ENCODE measurements at regions not wholly inside any gene's neighbourhood (a gene's known extent, or its start where the extent isn't known, plus 50 kb on each side); places are given as distances from the start of the nearest gene placed in this dataset.

GRCh38 chr5:2134543-2135292 lies 252.0 kb upstream of the IRX4 start:
- Histone ChIP-seq H3K36me3 (no peaks in the 10 kb centered on the region), H3K4me1 (ENCODE audit: control insufficient read depth in 1 of 2, low read depth in 2 of 2) (no peaks in the 10 kb centered on the region), H3K27ac (no peak overlapping the region), H3K27me3 (replicated peaks; ENCODE audit: insufficient read depth) (no peaks in the 10 kb centered on the region), H3K4me3 (no peak overlapping the region), H3K9me3 (no peaks in the 10 kb centered on the region)
- ATAC-seq (ENCODE audit: insufficient number of reproducible peaks, low FRiP score, low read depth), result no peak
- TF ChIP-seq CTCF (IDR thresholded peaks at IDR 0.05), result no peak
- DNase-seq (ENCODE audit: low spot score), result no peak

- Histone ChIP-seq H3K27me3 (replicated peaks; ENCODE audit: insufficient read depth) (no peaks in the 10 kb centered on the region), H3K4me1 (ENCODE audit: control insufficient read depth in 1 of 2, low read depth in 2 of 2) (no peaks in the 10 kb centered on the region), H3K9me3 (no peaks in the 10 kb centered on the region), H3K4me3 (no peak overlapping the region), H3K36me3 (no peaks in the 10 kb centered on the region), H3K27ac (no peak overlapping the region)
- ATAC-seq (ENCODE audit: insufficient number of reproducible peaks, low FRiP score, low read depth) (no peak), DNase-seq (ENCODE audit: low spot score) (no peak)
- TF ChIP-seq CTCF (IDR thresholded peaks at IDR 0.05), result no peak
Measured at GRCh38 chr5:2133936-2134335, 251.2 kb upstream of the IRX4 start.

GRCh38 chr5:2133080-2133479 lies 250.4 kb upstream of the IRX4 start:
- Histone ChIP-seq H3K27me3 (replicated peaks; ENCODE audit: insufficient read depth) (no peaks in the 10 kb centered on the region), H3K4me1 (ENCODE audit: control insufficient read depth in 1 of 2, low read depth in 2 of 2) (no peaks in the 10 kb centered on the region), H3K36me3 (no peaks in the 10 kb centered on the region), H3K9me3 (no peaks in the 10 kb centered on the region), H3K27ac (no peak overlapping the region), H3K4me3 (no peak overlapping the region)
- no peak for ATAC-seq (ENCODE audit: insufficient number of reproducible peaks, low FRiP score, low read depth)
- no peak for TF ChIP-seq CTCF (IDR thresholded peaks at IDR 0.05)
- no peak for DNase-seq (ENCODE audit: low spot score)

GRCh38 chr5:2132497-2132847 lies 249.7 kb upstream of the IRX4 start:
- DNase-seq (ENCODE audit: low spot score), result no peak
- TF ChIP-seq CTCF (IDR thresholded peaks at IDR 0.05), result no peak
- H3K36me3 ChIP-seq, result no peaks in the 10 kb centered on the region

GRCh38 chr5:2131826-2132496 lies 249.2 kb upstream of the IRX4 start:
- ATAC-seq (ENCODE audit: insufficient number of reproducible peaks, low FRiP score, low read depth) (no peak), DNase-seq (ENCODE audit: low spot score) (no peak)
- Histone ChIP-seq H3K27me3 (replicated peaks; ENCODE audit: insufficient read depth) (no peaks in the 10 kb centered on the region), H3K9me3 (no peaks in the 10 kb centered on the region), H3K4me1 (ENCODE audit: control insufficient read depth in 1 of 2, low read depth in 2 of 2) (no peaks in the 10 kb centered on the region), H3K27ac (no peak overlapping the region), H3K4me3 (no peak overlapping the region), H3K36me3 (no peaks in the 10 kb centered on the region)
- no peak for TF ChIP-seq CTCF (IDR thresholded peaks at IDR 0.05)

More at GRCh38 chr5:2132497-2132847, 249.7 kb upstream of the IRX4 start:
- H3K4me3 ChIP-seq, result no peak overlapping the region
- H3K27ac ChIP-seq, result no peak overlapping the region
- H3K9me3 ChIP-seq, result no peaks in the 10 kb centered on the region
- H3K27me3 ChIP-seq (replicated peaks; ENCODE audit: insufficient read depth), result no peaks in the 10 kb centered on the region
- no peaks in the 10 kb centered on the region for H3K4me1 ChIP-seq (ENCODE audit: control insufficient read depth in 1 of 2, low read depth in 2 of 2)
- no peak for ATAC-seq (ENCODE audit: insufficient number of reproducible peaks, low FRiP score, low read depth)
